ENCODE measurements at regions not wholly inside any gene's neighbourhood (a gene's known extent, or its start where the extent isn't known, plus 50 kb on each side); places are given as distances from the start of the nearest gene placed in this dataset.

DNA sequence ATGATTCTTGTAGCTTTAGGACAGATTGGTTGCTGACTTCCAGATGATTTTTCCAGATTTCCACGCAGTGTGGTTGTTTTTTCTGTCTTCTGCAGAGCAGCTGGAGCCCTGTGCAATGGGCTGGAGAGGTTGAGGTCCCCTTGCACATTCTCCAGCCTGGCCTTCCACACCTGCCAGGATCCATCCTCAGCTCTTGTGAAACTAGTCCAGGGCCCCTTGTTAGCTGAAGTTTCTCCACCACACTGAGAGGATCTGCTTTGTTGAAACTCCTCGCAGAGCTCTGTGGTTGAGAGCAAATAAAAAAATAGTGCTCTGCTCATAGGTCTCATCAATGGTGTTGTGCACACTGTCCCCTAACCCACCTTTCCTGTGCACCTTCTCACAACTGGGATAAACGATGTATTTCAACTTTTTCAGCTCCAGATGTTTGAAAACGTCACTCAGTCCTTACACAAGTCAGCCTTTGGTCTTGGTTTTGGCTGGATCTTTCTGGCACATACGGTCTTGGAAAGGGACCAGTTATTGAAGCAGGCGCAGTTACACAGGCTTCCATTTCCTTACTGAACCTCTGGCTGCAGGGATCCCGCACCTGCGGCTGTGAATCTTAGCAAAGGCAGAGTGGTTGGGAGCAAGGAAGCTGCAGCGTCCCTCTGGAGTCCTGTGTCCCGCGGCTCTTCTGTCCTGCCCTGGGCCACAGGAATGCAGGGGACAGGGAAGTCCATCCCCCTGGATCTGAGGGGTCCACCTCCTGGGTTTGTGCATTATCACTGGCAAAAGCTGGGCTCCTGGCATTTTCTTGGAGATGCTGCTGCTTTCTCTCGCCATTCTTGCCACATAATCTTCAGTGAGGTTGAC is 272.0 kb upstream of the DSEL start:
- TF ChIP-seq, protein P1, sequence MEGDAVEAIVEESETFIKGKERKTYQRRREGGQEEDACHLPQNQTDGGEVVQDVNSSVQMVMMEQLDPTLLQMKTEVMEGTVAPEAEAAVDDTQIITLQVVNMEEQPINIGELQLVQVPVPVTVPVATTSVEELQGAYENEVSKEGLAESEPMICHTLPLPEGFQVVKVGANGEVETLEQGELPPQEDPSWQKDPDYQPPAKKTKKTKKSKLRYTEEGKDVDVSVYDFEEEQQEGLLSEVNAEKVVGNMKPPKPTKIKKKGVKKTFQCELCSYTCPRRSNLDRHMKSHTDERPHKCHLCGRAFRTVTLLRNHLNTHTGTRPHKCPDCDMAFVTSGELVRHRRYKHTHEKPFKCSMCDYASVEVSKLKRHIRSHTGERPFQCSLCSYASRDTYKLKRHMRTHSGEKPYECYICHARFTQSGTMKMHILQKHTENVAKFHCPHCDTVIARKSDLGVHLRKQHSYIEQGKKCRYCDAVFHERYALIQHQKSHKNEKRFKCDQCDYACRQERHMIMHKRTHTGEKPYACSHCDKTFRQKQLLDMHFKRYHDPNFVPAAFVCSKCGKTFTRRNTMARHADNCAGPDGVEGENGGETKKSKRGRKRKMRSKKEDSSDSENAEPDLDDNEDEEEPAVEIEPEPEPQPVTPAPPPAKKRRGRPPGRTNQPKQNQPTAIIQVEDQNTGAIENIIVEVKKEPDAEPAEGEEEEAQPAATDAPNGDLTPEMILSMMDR (IDR thresholded peaks at IDR 0.05), result no peak
- TF ChIP-seq ZFX (IDR thresholded peaks at IDR 0.05; ENCODE audit: borderline replicate concordance), result no peak
